ACC112 (cell line): ENCODE measurements at regions not wholly inside any gene's neighbourhood (a gene's known extent, or its start where the extent isn't known, plus 50 kb on each side); places are given as distances from the start of the nearest gene placed in this dataset.

Source experiments
- H2AFZ ChIP-seq: fragments of 200-600 bp; sonication (generic); one replicate; pipeline ENCODE4 v1.6.0; 2017; ENCODE audit warnings: antibody characterized with exemption, low read length; ENCODE audit not compliant: unreplicated experiment
- H3K27ac ChIP-seq: fragments of 200-600 bp; sonication (generic); 2 replicates; pipeline ENCODE4 v1.5.1; 2014; ENCODE audit warnings: low read depth, mild to moderate bottlenecking, antibody characterized with exemption, low read length, moderate library complexity
- H3K27me3 ChIP-seq: fragments of 200-600 bp; sonication (generic); 2 replicates; pipeline ENCODE4 v1.6.1; 2014; ENCODE audit warnings: mild to moderate bottlenecking, antibody characterized with exemption, low read length, moderate library complexity, mixed read lengths; ENCODE audit not compliant: insufficient read depth
- H3K36me3 ChIP-seq: fragments of 200-600 bp; sonication (generic); 2 replicates; pipeline ENCODE4 v1.6.1; 2016; ENCODE audit warnings: mild to moderate bottlenecking, antibody characterized with exemption, low read length, moderate library complexity, mixed read lengths; ENCODE audit not compliant: insufficient read depth
- H3K4me1 ChIP-seq: fragments of 200-600 bp; sonication (generic); one replicate; pipeline ENCODE4 v1.6.1; 2016; ENCODE audit warnings: low read length, mixed read lengths; ENCODE audit not compliant: insufficient read depth, unreplicated experiment, control insufficient read depth
- H3K4me3 ChIP-seq: fragments of 200-600 bp; sonication (generic); 2 replicates; pipeline ENCODE4 v1.5.1; 2014; ENCODE audit warnings: mild to moderate bottlenecking, low read depth, low read length
- H3K79me2 ChIP-seq: fragments of 200-600 bp; sonication (generic); one replicate; pipeline ENCODE4 v1.6.0; 2016; ENCODE audit warnings: low read length; ENCODE audit not compliant: control insufficient read depth, unreplicated experiment, insufficient read depth

DNA sequence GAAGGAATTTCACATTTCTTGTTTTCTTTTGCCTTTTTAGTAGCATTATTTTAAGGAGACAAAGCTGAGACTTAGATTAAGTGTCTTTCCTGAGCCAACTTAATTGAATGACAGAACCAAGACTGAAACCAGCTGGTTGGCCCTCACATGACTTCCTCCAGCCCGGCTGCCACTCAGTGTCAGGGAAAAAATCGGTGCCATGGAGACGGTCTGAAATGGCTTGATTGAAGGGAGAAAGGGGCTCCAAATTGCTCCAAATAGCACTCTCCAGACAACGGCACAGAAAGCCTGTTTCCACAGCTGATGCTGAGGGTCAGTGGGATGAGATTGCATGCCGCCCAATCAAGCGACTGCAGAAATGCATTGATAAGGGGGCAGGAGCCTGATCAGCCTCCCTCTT is 475.2 kb upstream of the IL12A start:
- Histone ChIP-seq H3K79me2 (no peaks in the 10 kb centered on the region), H2AFZ (no peak overlapping the region), H3K4me3 (no peak overlapping the region), H3K4me1 (no peaks in the 10 kb centered on the region), H3K27me3 (no peaks in the 10 kb centered on the region), H3K36me3 (no peaks in the 10 kb centered on the region), H3K27ac (no peak overlapping the region)

- no peaks in the 10 kb centered on the region for H3K79me2 ChIP-seq
- H3K36me3 ChIP-seq, result no peaks in the 10 kb centered on the region
- no peaks in the 10 kb centered on the region for H3K4me1 ChIP-seq
- H3K27me3 ChIP-seq, result no peaks in the 10 kb centered on the region
- no peak overlapping the region for H2AFZ ChIP-seq
- no peak overlapping the region for H3K27ac ChIP-seq
- no peak overlapping the region for H3K4me3 ChIP-seq
Observed at GRCh38 chr3:159513867-159514380, 474.7 kb upstream of the IL12A start.

DNA sequence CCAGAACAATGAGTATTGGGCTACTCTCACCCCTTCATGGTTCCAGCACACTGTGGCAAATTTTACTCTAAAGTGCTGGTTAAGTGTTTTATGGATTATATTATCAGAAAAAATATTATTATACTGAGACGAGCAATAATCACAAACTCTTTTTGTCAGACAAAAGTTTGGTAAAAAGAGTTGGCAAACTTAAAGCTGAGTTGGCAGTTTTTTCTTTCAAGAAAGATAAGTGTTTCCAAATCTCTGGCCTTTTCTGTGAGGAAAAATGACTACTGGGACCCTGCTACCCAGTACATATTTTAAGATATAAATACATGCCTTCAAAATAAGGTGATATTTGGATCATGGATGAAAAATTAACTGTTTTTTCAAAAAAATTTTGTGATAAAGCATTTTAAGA is 471.5 kb upstream of the IL12A start:
- no peaks in the 10 kb centered on the region for H3K4me1 ChIP-seq
- H3K27ac ChIP-seq, result no peak overlapping the region
- no peak overlapping the region for H3K4me3 ChIP-seq
- no peaks in the 10 kb centered on the region for H3K36me3 ChIP-seq
- H3K79me2 ChIP-seq, result no peaks in the 10 kb centered on the region
- H2AFZ ChIP-seq, result no peak overlapping the region
- H3K27me3 ChIP-seq, result no peaks in the 10 kb centered on the region

DNA sequence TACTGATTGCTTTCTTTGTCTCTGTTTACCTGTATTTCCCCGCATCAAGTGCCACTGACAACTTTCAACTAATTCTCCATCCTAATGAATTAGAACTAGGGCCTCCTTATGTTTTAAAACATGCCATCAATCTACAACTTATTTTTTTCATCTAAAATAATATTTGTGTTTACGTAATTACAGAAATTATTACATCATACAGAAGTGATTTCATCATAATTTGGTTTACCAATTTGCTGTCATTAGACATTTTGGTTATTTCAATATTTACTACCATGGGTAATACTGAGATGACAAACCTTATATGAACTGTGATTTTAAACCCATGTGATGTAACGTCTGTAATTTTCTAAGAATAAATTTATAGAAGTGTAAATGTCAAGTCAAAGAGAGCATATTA is 468.0 kb upstream of the IL12A start:
- no peaks in the 10 kb centered on the region for H3K79me2 ChIP-seq
- H3K4me1 ChIP-seq, result no peaks in the 10 kb centered on the region
- H3K36me3 ChIP-seq, result no peaks in the 10 kb centered on the region
- no peak overlapping the region for H2AFZ ChIP-seq
- no peaks in the 10 kb centered on the region for H3K27me3 ChIP-seq
- no peak overlapping the region for H3K27ac ChIP-seq
- no peak overlapping the region for H3K4me3 ChIP-seq

DNA sequence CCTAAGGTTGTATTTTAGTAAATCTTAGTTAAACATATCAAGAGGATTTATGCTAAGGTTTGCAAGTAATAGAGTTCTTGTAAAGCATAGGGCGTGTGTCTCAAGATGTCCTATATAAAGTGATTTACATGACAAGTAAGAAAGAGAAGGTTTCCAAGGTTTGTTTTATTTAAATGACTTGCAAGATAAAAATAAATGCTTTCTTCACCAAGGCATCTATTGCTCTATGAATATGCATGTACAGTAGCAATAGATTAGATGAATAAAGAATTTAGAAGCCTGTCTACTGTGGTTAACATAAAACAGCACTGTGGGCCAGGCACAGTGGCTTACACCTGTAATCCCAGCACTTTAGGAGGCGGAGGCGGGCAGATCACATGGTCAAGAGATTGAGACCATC is 466.4 kb upstream of the IL12A start:
- H3K27me3 ChIP-seq, result no peaks in the 10 kb centered on the region
- H3K79me2 ChIP-seq, result no peaks in the 10 kb centered on the region
- no peaks in the 10 kb centered on the region for H3K4me1 ChIP-seq
- H3K4me3 ChIP-seq, result no peak overlapping the region
- no peak overlapping the region for H2AFZ ChIP-seq
- no peaks in the 10 kb centered on the region for H3K36me3 ChIP-seq
- no peak overlapping the region for H3K27ac ChIP-seq

- Histone ChIP-seq H3K27me3 (no peaks in the 10 kb centered on the region), H3K36me3 (no peaks in the 10 kb centered on the region), H2AFZ (no peak overlapping the region), H3K27ac (no peak overlapping the region), H3K4me1 (no peaks in the 10 kb centered on the region), H3K4me3 (no peak overlapping the region), H3K79me2 (no peaks in the 10 kb centered on the region)
Observed at GRCh38 chr3:159528251-159528895, 460.3 kb upstream of the IL12A start.

DNA sequence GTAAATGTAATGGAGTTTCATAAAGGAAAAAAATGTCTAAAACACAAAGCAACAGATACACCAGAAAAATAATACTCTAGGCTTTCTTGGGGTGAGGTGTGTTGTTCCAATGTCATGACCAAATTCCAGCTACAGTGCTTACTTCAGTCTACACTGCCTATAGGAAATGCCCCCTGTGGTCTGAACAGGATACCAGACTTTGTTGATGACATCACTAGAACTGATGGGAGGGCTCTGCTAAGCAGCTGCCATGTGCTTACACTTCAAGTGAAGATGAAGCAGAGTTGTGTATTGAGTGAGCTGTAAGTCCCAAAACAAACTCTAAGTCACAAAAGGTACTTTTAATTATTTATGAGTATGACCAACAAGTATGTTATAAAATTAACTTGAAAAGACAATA is 456.1 kb upstream of the IL12A start:
- no peaks in the 10 kb centered on the region for H3K27me3 ChIP-seq

DNA sequence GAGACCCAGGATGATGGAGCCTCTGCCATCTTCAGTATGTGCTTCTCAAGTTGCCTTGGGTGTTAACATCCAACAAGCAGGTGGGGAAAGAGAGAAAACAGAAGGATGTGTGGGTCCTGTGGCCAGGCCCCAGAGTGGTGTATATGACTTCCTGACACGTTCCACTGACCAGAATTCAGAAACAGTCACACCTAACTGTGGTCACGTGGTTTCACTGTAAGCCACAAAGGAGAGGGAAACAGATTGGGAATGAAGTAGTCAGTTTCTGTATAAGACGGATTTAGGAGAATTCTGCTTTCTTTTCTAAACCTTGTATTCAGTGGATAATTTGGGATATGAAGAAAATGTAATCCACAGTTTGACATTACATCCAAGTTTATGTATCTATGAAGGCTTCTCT is 454.1 kb upstream of the IL12A start:
- H3K79me2 ChIP-seq, result no peaks in the 10 kb centered on the region
- no peak overlapping the region for H3K4me3 ChIP-seq

More for the DNA sequence above, 456.1 kb upstream of the IL12A start:
- Histone ChIP-seq H2AFZ (no peak overlapping the region), H3K4me1 (no peaks in the 10 kb centered on the region), H3K79me2 (no peaks in the 10 kb centered on the region), H3K27ac (no peak overlapping the region), H3K36me3 (no peaks in the 10 kb centered on the region), H3K4me3 (no peak overlapping the region)

DNA sequence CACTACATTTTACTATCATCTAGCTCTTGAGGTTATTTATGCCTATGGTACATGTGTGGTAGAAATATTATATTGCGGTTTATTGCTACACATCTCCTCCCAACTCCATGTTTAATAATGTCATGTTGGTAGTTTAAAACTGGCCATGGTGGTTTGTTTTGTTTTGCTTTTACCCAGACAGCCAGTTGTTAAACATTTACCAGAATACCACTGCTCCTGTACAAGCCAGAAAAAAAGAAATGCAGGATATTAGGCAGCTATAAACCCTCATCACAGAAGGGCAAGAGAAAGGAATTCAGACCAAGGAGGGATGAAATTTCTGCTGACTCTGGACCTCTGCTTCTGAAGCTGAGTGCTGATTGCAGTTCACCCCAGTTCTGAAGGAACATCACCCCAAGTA is 451.8 kb upstream of the IL12A start:
- no peaks in the 10 kb centered on the region for H3K79me2 ChIP-seq

More for the DNA sequence above, 454.1 kb upstream of the IL12A start:
- no peaks in the 10 kb centered on the region for H3K4me1 ChIP-seq
- no peaks in the 10 kb centered on the region for H3K27me3 ChIP-seq
- no peak overlapping the region for H3K27ac ChIP-seq
- H3K36me3 ChIP-seq, result no peaks in the 10 kb centered on the region
- no peak overlapping the region for H2AFZ ChIP-seq

DNA sequence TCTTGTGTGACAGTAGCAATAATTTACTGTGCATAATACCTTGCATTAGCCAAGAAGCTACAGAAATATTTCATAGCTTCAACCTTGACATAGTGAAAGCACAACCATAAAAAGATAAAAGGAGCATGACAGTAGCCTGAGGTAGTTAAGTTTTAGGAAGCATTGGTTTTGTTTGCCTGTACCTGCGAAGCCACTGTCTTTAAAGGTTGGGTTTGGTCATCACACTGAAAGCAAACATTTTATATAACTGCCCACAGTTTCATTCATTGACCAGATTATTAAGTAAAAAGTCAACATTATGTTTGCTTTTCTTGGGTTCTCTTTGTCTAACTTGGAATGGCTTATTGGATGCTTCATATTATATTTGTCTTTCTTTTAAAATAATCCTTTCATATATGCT is 450.1 kb upstream of the IL12A start:
- no peak overlapping the region for H3K27ac ChIP-seq
- no peaks in the 10 kb centered on the region for H3K27me3 ChIP-seq
- no peaks in the 10 kb centered on the region for H3K36me3 ChIP-seq
- no peaks in the 10 kb centered on the region for H3K4me1 ChIP-seq
- no peaks in the 10 kb centered on the region for H3K79me2 ChIP-seq
- H2AFZ ChIP-seq, result no peak overlapping the region
- no peak overlapping the region for H3K4me3 ChIP-seq

More for the DNA sequence above, 451.8 kb upstream of the IL12A start:
- no peak overlapping the region for H2AFZ ChIP-seq
- H3K4me3 ChIP-seq, result no peak overlapping the region
- H3K27me3 ChIP-seq, result no peaks in the 10 kb centered on the region
- H3K27ac ChIP-seq, result no peak overlapping the region
- H3K4me1 ChIP-seq, result no peaks in the 10 kb centered on the region
- no peaks in the 10 kb centered on the region for H3K36me3 ChIP-seq

DNA sequence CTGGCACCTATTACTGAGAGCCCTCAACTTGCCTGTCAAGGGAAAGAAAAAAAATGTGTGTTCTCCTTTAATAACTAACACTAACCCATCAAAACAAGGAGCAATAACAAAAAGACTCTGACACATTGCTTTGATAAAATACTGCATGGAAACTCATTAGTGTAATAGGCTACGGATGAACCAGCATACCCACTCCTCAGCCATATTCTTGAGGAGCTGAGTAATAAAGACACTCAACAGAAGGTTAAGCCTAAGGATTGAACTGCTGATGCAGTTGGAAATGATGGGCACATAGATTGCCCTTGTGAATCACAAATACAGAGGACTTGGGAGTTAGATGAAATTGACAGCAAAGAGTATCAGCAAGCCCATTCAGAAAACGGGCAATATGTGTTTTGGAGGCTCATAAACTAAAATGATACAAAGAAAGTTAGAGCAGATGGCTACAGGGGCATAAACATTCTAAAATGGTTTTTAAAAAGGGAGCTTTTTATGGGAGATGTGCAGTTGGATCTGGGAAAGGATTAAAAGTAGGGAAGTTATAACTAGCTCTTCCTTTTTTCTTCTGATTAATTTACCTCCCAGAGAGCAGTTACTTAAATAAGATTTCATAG is 447.6 kb upstream of the IL12A start:
- Histone ChIP-seq H3K36me3 (no peaks in the 10 kb centered on the region), H2AFZ (no peak overlapping the region), H3K4me3 (no peak overlapping the region), H3K27me3 (no peaks in the 10 kb centered on the region), H3K4me1 (no peaks in the 10 kb centered on the region), H3K79me2 (no peaks in the 10 kb centered on the region), H3K27ac (no peak overlapping the region)
